IPS-NIHi11 (cell line): ENCODE measurements at regions not wholly inside any gene's neighbourhood (a gene's known extent, or its start where the extent isn't known, plus 50 kb on each side); places are given as distances from the start of the nearest gene placed in this dataset.
"Not testable (repeated sequence)": the region's sequence is repeated elsewhere in the genome, so short reads cannot be mapped to it uniquely, and the experiment has no call there.

Experiments
- DNase-seq: peaks from one replicate; pipeline ENCODE4 v3.0.0; 2012; ENCODE audit warnings: mixed read lengths, low spot score

DNA sequence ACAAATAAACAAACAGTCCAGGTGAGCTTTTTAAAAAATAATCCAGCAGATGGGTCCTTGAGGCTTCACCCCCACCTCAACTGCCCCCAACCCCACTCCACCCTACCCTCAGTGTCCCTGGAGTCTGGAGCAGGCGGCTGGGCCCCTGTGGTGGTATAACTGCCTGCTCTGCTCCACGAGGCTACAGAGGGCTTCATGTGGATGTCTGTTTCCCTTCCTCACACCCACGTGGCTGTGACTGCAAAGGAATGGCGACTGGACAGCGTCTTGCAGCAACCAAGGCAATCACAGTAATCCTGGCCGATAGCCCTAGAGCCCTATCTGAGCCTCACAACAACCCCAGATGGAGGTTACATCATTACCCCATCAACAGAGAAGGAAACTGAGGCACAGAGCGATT is 76.5 kb downstream of the SLC2A10 start:
- DNase-seq = no peak

DNA sequence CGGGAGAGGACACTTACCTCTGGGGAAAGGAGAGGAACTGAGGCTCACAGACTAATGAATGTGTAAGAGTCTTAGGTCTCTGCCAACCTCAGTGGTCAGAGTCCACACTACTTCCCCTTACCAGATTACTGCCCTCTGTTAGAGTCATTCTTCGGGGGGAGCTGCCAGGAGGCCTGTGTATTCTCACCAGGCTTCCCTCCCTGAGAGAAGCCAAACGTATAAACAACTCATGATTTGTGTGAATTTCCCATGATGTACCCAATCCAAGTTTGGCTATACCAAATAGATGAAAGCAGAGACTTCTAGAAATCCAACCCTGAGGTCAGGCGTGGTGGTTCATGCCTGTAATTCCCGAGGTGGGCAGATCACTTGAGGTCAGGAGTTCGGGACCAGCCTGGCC is 77.1 kb downstream of the SLC2A10 start:
- DNase-seq = no peak

GRCh38 chr20:46787991-46788762 is 78.7 kb downstream of the SLC2A10 start:
- no peak for DNase-seq

- not testable (repeated sequence) for DNase-seq
Measured at GRCh38 chr20:46788763-46789091, 79.3 kb downstream of the SLC2A10 start.

GRCh38 chr20:46789339-46790028 is 80.0 kb downstream of the SLC2A10 start:
- DNase-seq = no peak

DNA sequence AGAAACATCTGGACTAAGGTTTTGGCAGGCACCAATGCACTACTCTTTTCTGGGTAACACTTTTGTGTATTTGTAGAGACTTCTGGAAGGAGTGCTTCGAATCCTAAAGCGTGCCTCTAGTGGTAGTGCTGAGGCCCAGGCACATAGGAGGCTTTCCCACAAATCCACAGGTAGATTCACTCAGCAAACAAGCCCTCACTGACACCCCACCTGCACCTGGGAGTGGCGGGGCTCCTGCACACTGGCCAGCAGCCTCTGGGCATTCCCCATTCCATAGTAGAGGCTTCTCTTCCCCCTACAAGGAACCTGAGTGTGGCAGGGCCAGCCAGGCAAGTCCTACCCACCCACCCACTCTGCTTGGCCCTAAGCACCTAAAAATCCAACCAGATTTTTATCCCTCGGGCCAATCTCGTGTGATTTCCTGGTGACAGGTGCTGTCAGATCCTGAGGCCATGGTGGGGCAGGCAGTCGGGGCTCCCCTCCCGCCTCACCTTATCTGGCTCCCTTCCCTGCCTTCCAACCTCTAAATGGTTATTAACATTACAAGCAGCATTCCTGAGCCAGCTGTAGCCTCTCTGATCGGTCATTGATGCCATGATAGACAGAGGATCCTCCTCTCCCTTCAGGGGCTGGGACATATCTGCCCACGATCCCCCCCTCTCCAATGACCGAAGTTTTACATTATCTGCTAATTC is 82.4 kb downstream of the SLC2A10 start:
- DNase-seq = peak; percentile 31

DNA sequence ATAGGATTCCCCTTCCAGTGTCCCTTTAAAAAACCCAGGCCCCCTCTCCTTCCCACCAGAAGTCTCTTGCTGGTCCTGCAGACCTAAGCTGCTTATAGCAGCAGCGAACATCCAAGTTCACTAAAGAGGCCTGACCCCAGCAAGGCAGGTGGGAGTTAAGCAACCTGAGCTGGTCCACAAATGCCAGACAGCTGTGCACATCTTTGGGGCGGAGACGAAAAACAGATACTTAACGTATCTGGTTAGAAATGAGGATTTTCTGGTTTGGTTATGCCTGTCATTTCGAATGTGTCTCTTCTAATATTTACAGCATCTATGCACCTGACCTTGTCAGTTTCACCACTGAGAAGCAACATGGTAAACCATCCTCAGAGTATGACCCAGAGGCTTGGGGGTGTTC is 87.8 kb downstream of the SLC2A10 start:
- DNase-seq = no peak

DNA sequence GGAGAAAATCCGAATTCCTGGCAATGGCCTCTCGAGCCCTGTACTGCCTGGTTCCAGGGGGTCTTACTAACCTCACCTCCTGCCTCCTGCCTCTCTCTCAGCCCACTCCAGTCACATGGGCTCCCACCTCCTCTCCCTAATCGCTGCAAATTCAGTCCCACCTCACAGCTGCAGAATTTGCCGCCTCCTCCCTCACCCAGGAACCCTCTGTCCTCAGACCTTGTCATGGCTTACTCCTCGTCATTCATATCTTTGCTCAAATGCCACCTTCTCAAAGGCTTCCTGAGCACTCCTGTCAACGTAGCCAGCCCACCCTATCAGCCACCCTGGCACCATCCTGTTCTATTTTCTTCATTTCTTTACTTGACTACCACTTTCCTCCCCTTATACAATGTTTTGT is 89.0 kb downstream of the SLC2A10 start:
- no peak for DNase-seq

DNA sequence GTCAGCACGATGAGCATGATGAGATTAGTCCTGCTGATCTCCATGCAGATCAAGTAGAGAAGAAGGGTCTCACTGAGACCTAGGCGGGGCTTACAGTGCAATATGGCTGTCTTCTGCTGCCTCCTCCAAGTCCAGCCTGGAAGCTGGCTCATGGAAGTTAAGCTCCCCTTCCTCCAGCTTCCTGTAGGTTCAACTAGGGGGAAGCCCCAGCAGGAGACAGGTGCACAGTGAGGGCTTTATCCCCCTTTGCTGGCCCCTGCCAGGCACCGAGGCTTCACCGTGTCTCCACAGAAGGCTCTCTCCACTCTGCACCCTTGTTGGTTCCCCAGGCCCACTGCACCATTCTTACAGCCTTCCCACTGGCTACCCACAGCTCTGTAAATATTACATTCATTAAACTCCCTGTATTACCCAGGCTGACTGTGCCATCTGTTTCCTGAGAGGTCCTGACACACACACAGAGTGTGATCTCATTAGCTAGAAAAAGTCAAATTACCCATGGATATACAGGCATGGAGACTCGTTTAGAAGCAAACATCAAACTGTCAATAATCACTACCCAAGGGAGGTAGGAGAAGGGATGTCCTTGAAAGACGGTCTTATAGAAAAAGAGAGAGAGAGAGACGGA is 90.4 kb downstream of the SLC2A10 start:
- DNase-seq = no peak

- DNase-seq = no peak
Measured at GRCh38 chr20:46800409-46800804, 91.0 kb downstream of the SLC2A10 start.

GRCh38 chr20:46801003-46801702 is 91.7 kb downstream of the SLC2A10 start:
- DNase-seq = no peak

- DNase-seq = no peak
Measured at GRCh38 chr20:46802722-46803121, 91.9 kb upstream of the EYA2 start.

DNA sequence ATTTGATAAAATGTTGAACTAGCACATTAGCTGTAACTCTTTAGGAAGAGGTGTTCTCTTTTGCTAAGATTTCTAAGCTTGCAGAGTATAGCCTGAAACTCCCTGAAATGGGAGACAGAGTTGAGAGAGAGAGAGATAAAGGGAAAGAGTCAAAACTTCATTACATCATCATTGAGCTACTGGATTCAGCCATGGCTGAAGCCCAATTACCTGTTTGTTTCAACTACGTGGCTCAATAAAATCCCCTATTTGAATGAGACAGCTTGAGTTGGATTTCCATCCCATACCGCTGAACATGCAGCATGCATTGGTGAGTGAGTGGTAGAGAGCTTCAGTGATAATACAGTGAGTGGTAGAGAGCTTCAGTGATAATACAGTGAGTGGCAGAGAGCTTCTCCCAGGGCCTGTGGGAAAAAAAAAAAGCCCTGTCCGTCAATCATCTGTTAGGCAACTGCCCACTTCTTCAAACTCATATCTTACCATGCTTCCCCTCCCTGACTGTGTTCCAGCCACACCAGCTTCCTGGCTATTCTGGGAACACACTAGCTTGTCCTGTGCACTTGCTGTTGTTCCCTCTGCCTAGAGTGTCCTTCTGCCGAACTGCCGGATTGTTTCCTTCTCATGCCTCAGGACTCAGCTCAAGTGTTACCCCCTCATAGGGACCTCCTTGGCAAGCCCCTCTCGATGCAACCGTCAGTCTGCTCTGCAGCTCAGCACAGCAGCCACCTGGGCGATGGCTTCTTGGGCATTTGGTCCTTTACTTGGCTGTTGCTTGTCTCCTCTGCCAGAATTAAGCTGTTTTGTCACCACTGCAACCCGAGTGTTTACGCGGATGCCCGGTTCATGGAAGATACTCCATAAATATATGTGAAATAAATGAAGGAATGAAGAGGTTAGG is 91.3 kb upstream of the EYA2 start:
- no peak for DNase-seq

GRCh38 chr20:46804126-46804525 is 90.5 kb upstream of the EYA2 start:
- no peak for DNase-seq

DNA sequence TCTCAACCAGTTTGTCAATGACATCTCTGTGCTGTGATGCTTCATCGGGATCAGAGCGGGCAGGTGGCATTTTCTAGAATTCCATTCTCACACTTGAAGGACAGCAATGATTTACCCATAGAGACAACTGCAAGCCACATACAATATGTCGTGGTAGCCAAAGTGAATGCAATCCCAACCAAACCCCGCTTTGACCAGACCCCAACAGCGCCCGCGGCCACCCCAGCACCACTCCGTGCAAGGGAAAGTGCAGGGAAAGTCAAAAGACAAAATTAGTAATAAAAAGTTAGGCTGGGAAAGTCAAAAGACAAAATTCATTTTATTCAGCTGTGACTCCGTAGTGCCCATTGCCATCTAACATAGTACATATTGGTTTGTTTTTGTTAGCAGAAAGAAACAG is 88.8 kb upstream of the EYA2 start:
- DNase-seq = no peak

DNA sequence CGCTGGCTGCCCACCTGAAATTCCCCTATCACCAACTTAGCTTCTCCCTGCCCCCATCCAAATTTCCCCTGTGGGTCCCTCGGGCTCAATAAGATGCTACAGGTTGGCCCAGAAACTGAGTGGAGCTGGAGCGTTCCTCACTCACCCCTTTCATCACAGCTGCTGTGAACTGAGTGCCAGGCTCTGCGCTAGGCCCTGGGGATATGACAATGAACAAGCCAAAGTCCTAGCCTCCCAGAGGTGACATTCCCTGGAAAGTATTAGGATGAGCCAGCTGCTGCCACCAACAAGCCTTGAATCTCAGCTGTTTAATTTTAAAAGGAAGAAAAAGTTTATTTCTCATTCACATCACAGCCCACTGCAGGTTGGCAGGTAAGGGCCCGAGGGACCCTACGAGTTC is 86.6 kb upstream of the EYA2 start:
- DNase-seq = no peak

DNA sequence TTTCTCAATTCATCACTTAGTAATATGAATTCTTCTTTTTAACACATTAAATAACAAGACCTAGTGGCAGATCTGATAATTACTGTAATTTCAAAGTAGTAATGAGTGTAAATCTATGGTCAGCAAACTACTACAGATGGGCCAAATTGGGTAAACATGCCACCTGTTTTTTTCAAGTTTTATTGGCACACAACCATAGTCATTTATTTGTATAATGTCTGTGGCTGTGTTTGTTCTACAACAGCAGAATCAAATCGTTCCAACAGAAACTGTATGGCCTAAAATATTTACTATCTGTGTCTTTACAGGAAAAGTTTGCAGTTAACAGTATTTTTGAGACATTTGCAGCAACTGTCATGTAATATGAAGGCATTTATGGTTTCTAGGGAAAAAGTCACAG is 86.1 kb upstream of the EYA2 start:
- DNase-seq = no peak

- DNase-seq = no peak
Measured at GRCh38 chr20:46809706-46810360, 84.8 kb upstream of the EYA2 start.

DNA sequence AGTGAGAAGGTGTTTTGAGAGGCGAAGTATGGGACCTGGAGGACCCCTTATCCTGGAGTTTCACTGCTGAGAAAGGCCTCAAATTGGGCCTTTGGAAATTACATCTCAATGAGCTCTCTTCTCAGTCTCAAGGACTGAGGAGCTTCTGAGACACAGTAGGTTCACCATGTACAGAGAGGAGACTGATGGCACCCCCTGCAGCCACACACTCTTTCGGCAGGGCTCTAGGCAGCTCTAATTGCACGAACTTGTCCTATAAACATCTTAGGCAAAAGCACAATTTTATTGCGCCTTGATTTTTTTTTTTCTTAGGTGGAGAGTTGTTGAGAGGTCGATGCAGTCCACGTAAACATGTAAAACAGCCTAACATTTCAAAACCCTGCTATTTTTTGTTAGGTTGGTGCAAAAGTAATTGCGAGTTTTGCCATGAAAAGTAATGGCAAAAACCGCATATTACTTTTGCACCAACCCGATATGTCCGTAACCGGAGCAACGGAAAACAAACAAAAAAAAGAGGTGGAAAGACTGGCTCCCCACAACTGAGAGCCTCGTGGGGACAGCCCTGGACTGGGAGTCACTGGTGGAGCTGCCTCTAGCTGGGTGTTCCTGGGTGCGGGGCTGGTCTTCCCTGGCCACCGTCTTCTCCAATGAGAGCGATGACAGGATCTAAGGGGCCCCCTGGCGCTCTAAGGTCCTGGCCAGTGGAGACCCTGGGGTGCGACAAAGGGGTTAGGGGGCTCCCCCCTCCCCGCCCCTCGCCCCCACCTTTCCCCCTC is 84.0 kb upstream of the EYA2 start:
- DNase-seq = no peak
